ENCODE measurements at regions not wholly inside any gene's neighbourhood (a gene's known extent, or its start where the extent isn't known, plus 50 kb on each side); places are given as distances from the start of the nearest gene placed in this dataset.

DNA sequence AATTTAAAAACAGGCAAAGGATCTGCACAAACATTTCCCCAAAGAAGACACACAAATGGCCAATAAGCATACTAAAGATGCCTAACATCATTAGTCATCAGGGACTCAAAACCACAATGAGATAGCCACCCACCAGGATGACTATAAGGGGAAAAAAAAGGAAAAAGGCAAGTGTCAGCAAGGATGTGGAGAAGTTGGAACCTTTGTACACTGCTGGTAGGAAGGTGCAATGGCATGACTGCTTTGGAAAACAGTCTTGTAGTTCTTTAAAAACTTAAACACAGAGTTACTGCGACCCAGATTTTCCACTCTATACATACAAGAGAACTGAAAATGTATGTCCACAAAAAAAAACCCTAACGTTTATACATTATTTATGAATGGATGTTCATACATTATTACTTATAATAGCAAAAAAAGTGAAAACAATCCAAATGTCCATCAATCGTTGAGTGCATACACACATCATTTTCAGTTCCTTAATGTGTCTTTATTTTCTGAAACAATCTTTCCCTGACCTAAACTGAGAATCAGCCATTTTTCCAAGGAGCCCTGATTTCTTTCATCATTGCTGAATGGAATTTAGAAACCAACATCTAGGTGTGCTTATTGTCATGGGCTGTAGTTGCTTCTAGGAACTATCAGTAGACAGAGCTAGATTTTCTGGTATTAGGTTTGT lies 64.7 kb upstream of the TLK1 start:
- DNase-seq, result no peak

DNA sequence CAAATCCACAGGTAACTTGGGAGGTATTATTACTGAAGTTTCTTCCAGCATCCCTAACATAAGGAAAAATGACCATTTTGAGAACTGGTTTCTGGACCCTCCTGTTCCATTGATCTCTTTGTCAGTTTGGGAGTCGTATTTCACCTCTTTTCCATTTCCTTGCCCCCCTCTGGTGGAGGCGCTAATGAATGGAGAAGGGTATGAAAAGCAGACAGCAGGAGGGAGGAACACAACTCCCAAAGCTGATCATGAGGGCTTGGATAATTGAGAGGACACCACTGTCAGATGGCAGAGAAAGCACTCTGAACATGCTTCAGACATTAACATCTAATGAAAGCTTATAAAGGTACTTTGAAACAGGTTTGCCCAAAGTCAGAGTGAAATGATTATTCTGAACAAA lies 56.6 kb upstream of the TLK1 start:
- no peak for DNase-seq

DNA sequence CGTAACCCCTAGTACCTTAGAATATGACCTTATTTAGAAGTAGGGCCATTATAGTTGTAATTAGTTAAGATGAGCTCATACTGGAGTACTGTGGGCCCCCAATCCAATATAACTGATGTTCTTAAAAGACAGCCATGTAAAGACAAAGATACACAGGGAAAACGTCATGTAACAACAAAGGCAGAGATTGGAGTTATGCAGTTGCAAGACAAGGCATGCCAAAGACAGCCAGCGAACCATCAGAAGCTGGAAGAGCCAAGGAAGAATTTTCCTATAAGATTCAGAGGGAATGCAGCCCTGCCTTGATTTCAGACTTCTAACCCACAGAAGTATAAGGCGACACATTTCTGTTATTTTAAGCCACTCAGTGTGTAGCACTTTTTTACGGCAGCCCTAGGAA lies 55.9 kb upstream of the TLK1 start:
- no peak for DNase-seq

DNA sequence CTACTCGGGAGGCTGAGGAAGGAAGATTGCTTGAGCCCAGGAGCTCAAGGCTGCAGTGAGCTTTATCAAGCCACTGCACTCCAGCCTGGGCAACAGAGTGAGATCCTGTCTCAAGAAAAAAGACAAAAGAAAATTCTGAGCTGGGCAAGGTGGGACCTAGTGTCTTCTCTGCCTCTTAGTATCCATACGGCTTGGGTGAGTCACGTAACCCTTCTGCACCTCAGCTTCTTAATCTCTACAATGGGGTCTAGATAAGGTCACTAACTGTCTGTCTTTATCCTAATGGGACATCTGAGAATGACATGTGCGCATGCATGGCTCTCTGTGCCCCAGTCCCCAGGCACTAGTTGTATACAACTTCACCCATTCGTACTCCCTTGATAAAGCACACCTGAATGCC lies 53.4 kb upstream of the TLK1 start:
- no peak for DNase-seq

DNA sequence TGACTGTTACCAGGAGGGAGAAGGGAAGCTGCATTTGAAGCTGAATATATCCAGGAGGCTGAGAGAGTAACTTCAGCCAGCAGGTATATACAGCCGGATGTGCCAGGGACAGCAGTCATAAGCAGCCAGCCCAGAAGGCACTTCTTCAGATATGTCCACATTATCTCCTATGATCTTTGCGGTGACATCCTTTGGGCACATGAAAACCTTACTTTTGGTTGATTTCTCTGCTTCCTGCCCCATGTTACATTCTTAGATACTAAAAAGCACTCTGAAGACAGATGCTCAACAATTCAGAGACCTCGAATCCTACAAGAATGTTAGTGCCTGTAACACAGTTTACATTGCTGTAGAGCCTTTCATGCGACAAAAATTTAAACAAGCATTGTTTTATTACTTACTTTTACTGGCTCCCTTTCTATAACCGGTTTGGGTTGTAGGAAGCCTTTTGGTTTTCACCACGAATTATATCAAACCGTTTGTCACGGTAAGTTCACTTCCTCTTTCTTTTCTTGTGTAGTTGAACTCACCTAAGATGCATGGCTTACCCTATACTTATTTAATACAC lies 50.3 kb upstream of the TLK1 start:
- DNase-seq, result peak in 4 of 5 donors; percentile 6 to 78 (median 20)

All from T-helper 1 cell (primary cell).